ENCODE measurements at regions not wholly inside any gene's neighbourhood (a gene's known extent, or its start where the extent isn't known, plus 50 kb on each side); places are given as distances from the start of the nearest gene placed in this dataset.

DNA sequence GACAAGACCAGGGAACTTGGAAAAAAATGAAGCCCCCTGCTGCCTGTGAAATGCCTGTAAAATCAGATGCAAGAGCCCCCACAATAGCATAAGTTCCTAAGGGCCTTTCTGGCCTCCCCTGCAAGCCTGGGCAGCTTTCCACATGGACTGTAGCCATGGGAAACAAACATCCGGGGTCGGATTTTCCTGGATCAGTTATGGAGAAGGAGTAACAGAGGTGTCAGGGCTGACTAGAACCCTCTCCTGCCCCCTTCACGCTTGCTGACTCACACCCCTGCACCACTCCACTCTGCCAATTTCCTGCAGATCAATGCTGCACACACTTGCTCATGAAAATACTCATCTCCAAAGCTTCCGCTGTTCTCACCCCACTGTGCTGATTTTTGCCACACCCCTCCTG lies 258.6 kb downstream of the CBLN1 start:
- DNase-seq (ENCODE audit: low spot score) = no peak

DNA sequence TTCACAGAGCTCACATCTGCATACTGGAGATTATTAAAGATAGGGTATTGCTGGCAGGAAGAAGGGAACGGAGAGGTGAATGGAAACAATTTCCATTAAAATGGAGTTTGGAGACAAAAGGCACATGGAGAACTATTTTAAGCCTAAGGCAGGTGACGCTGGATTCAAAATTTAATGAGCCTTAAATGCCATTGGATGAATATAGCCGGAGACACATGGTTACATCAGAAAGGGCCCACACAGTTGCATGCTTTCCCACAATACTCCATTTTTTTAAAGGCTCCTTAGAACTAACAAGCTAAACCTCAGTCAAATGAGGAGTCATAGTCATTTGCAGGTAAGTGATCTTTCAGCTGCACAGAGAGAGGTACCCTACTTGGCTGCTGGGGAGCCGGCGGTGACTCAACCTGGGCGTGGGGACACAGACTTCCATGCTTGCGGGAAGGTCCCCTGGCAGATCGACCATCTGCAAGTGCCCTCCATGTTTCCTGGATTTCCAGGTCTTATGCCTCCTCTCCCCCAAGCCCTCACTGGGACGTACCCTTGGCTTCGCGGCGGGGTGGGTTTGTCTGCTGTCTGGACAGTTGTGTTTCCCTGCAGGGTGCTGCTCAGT lies 259.2 kb downstream of the CBLN1 start:
- DNase-seq (ENCODE audit: low spot score) = no peak

DNA sequence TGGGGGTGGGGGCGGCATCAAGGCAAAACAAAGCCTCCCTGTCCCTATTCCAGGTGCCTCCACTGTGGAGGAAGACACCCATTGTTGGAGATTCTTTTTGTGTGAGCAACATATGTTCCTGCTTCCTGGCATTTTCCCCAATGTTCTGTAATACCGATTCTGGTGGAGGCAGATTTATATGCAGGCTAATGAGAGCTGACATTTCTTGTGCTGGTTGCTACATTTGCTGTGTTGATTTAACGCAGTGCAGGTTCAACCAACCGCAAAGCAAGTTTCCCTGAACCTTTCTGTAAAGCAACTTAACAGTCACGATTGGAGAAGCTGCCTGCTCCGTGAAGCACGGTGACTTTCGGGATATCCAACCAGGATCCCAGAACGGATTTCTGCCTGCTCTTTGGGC lies 260.5 kb downstream of the CBLN1 start:
- DNase-seq (ENCODE audit: low spot score) = no peak

DNA sequence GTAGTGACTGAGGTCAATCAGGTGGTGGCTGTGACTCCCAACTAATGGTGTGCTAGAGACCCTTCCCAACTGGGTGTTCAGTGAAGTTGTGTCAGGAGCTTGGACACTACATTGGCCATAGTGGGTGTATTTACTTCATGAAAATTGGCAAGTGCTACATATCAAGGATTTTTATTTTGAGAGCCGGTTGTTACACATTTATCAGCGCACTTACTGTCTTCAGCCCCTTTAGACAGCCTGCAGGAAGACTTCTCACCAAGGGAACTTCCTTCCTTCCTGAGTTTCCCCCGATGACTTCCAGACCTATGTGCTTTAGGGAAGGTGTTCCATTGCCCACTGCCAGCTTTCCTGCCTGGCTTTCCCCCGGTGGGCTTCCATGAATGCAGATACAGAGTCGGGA lies 261.2 kb downstream of the CBLN1 start:
- no peak for DNase-seq (ENCODE audit: low spot score)

GRCh38 chr16:49019831-49020230 lies 261.8 kb downstream of the CBLN1 start:
- no peak for DNase-seq (ENCODE audit: low spot score)

- DNase-seq (ENCODE audit: low spot score) = no peak
Measured at GRCh38 chr16:49019081-49019633, 262.5 kb downstream of the CBLN1 start.

DNA sequence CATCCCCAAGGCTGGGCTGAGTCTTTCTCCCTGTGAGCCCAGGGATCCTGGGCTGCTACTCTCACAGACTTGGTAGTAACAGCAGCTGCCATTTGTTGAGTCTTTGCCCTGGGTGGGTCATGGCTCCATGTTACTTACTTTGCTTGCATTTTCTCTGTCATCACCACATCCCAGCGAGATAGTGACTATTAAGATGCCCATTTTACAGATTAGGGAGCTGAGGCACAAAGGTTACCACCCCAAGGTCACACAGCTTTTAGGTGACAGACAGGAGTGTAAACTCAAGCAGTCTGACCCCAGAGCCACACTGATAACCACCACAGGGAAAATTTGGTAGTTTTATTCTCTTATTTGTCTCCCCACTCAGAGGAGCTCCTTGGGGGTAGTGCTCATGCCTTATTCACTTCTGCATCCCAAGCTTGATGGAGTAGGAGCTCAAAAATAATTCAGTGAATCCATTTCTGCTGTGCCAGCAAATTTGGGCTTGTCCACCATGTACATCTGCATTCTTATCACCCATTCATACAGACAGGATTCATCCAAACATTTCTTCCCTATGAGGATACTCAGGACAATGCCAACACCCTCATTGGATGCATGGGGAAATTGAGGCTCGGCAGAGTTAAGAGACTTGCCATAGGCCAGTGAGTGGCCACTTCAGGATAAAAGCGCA lies 263.2 kb downstream of the CBLN1 start:
- no peak for DNase-seq (ENCODE audit: low spot score)

- no peak for DNase-seq (ENCODE audit: low spot score)
Measured at GRCh38 chr16:49017501-49017900, 264.1 kb downstream of the CBLN1 start.

DNA sequence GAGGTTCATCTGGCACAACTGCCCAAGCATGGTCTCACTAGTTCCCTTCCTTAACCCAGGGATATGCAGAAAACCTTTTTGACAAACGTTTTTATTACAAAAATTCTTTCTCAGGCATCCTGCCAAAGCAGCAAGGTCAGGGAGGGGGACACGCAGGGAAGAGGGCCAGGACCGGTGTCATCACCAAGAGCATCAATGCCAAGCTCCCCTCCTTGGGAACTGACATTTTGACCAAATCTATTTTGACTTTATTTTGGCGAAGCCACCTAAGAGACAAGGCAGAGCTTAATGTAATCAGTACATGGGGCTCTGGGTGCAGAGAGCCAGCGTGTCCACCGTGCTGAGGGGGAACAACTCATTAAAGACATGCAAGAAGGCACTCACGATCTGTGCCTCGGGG lies 265.2 kb downstream of the CBLN1 start:
- DNase-seq (ENCODE audit: low spot score) = no peak

DNA sequence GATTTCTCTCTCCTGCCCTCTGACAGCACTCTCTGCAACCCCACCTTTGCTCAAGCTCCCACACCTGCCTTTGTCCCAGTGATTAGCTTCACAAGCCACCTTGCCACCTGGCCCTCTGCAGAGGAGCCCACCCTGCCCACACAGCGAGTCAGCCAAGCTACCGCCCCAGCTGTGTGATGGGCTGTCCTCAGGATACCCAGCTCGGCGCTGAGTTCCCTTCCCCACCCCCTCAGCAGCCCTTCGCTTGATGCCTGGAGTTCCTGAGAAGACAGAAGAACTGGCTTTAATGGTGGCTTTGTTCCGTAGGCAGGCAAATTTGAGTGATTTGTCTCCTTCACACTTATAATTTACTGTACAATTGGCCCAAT lies 266.4 kb downstream of the CBLN1 start:
- no peak for DNase-seq (ENCODE audit: low spot score)

GRCh38 chr16:49014277-49015224 lies 267.1 kb downstream of the CBLN1 start:
- DNase-seq (ENCODE audit: low spot score) = no peak

GRCh38 chr16:49013727-49014080 lies 267.9 kb downstream of the CBLN1 start:
- no peak for DNase-seq (ENCODE audit: low spot score)

GRCh38 chr16:49012961-49013726 lies 268.5 kb downstream of the CBLN1 start:
- DNase-seq (ENCODE audit: low spot score) = no peak

GRCh38 chr16:49011901-49012300 lies 269.7 kb downstream of the CBLN1 start:
- DNase-seq (ENCODE audit: low spot score) = no peak

GRCh38 chr16:49010879-49011278 lies 270.8 kb downstream of the CBLN1 start:
- no peak for DNase-seq (ENCODE audit: low spot score)

DNA sequence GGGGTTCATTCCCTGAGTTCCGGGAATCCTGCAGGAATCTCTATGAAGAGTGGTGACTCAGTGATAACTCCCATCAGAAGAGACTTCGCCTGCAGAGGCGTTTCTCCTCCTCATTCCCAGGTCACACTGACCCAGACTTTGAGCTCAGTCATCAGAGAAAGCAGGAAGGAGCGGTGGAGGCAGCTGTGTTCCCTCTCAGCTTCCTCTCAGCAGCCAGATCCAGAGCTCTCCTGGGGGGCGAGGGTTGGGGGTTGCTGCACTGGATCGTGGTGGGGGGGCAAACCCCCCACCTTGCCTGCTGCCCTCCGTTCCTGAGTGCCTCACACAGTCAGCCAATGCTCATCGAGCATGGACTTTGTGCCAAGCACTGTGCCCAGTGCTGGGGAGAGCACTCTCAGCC lies 271.2 kb downstream of the CBLN1 start:
- no peak for DNase-seq (ENCODE audit: low spot score)

- no peak for DNase-seq (ENCODE audit: low spot score)
Measured at GRCh38 chr16:49009204-49009603, 272.4 kb downstream of the CBLN1 start.

DNA sequence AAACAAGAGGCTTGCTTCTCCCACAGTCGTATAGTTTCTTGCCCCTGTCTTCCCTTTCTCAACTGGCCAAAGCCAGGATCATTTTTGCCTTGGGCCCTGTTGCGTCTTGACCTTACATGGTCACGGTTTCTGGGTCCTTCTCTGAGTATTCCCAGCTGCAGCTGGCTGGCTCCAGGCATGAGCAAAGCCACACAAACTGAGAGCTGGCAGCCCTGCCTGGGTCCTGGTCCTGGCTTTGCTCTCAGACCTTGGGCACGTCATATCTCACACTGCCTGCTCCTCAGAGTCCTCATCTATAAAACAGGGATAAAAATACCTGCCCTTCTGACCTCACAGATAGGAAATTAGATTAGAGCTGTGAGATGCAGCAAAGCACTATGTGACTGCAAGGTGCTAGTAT lies 277.6 kb downstream of the CBLN1 start:
- no peak for DNase-seq (ENCODE audit: low spot score)

DNA sequence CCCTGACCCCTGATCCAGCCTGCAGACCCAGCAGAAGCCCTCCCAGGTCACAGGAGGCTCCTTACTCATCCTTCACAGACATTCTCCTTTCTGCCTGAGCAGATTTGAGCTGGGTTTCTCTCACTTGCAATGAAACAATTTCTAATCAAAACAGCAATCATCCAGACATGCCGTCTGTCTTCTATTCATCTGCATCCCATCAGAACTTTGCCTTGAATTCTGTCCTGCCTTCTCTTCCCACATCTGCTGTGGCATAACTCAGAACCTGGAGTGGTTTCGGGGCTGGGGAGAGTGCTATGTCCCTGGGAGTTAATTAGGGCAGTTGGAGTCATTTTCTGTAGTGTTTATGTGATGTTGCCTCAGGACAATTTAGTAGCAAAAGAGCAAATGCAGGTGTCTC lies 278.6 kb downstream of the CBLN1 start:
- no peak for DNase-seq (ENCODE audit: low spot score)

- DNase-seq (ENCODE audit: low spot score) = peak; percentile 25
Measured at GRCh38 chr16:49000594-49000993, 281.0 kb downstream of the CBLN1 start.

GRCh38 chr16:48999508-48999907 lies 282.1 kb downstream of the CBLN1 start:
- DNase-seq (ENCODE audit: low spot score) = no peak

DNA sequence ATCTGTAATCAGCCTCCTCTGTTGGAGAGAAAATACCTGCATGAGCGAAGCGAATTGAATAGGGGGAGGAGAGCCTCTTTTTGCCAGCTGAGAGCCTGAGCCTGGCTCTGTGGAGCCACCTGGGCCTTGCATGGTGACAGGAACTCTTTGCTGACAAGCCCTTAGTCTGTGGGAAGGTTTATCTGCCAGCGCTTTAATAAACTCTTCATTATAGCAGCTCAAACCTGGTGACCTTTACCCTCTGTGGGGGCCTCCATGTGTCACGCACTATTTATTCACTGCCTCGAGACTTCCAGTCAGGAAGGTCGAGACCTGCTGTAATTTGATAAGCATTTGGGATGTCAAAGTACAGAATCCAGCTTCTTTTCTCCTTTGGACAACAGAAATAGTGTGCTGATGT lies 282.6 kb downstream of the CBLN1 start:
- DNase-seq (ENCODE audit: low spot score) = no peak
